ENCODE measurements at regions not wholly inside any gene's neighbourhood (a gene's known extent, or its start where the extent isn't known, plus 50 kb on each side); places are given as distances from the start of the nearest gene placed in this dataset.

DNA sequence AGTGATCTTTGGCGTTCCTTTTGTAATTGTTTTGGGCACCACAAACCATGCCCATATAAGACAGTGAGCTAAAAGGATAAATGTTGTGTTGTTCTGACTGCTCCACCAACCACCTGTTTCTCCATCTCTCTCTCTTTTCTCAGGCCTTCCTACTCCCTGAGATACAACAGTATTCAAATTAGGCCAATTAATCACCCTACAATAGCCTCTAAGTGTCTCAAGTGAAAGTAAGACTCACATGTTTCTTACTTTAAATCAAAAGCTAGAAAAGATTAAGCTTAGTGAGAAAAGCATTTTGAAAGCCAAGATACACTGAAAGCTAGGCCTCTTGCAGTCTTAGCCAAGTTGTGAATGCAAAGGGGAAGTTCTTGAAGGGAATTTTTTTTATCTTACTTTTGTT, 268.8 kb upstream of the NREP start:
- CTCF ChIA-PET (ENCODE audit: unreplicated experiment) = no interaction called here
- POLR2A ChIA-PET = no interaction called here
- H3K9me2 ChIP-seq (ENCODE audit: insufficient read depth, low read length) = no peaks in the 10 kb centered on the region

DNA sequence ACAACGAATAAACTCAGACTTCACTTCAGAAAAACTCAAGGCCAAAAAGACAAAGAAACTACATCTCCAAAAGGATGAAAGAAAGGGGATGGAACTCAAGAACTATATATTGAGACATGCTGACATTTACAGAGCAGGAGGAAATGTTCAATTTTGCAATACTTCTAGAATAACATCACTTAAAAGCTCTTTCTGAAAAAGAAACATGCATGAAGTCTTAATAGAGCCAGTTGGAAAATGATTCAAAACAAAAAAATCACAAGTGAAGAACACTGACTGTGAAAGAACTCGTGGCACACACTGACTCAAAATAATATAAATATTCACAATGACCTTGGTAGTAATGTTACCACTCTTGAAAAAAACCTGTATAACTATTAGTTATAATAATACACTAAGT, 267.8 kb upstream of the NREP start:
- H3K36me3 ChIP-seq (ENCODE audit: insufficient read depth, low read length) = no peaks in the 10 kb centered on the region
- H3K79me2 ChIP-seq (ENCODE audit: insufficient read depth, low read depth, low read length) = no peaks in the 10 kb centered on the region
- H4K20me1 ChIP-seq (ENCODE audit: insufficient read depth, low read length) = no peaks in the 10 kb centered on the region
- no peak overlapping the region for H3K4me2 ChIP-seq (ENCODE audit: low read length)
- TF ChIP-seq, protein P1, sequence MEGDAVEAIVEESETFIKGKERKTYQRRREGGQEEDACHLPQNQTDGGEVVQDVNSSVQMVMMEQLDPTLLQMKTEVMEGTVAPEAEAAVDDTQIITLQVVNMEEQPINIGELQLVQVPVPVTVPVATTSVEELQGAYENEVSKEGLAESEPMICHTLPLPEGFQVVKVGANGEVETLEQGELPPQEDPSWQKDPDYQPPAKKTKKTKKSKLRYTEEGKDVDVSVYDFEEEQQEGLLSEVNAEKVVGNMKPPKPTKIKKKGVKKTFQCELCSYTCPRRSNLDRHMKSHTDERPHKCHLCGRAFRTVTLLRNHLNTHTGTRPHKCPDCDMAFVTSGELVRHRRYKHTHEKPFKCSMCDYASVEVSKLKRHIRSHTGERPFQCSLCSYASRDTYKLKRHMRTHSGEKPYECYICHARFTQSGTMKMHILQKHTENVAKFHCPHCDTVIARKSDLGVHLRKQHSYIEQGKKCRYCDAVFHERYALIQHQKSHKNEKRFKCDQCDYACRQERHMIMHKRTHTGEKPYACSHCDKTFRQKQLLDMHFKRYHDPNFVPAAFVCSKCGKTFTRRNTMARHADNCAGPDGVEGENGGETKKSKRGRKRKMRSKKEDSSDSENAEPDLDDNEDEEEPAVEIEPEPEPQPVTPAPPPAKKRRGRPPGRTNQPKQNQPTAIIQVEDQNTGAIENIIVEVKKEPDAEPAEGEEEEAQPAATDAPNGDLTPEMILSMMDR (conservative IDR thresholded peaks at IDR 0.05; ENCODE audit: low read length) = no peak
- TF ChIP-seq EZH2phosphoT487 (IDR thresholded peaks at IDR 0.05; ENCODE audit: borderline replicate concordance, low read depth, low read length) = no peak
- no peak overlapping the region for H2AFZ ChIP-seq (ENCODE audit: low read length)
- no peak for DNase-seq (ENCODE audit: low spot score)
- POLR2A ChIA-PET = interaction anchor here (0.5 kb wide), 1 partner anchor 297 kb away, joined by 4 read pairs; no protein-coding TSS in a partner anchor
- intact Hi-C loops (cut with micrococcal nuclease; ENCODE audit: unreplicated experiment) = loop anchor here (10.0 kb wide), 1 partner anchor 60 kb away; no protein-coding TSS in a partner anchor
- H3K9me2 ChIP-seq (ENCODE audit: insufficient read depth, low read length) = no peaks in the 10 kb centered on the region
- CTCF ChIA-PET (ENCODE audit: unreplicated experiment) = no interaction called here
- no peaks in the 10 kb centered on the region for H3K9me3 ChIP-seq (ENCODE audit: low read length)
- H3K27ac ChIP-seq (ENCODE audit: low read depth, low read length, poor library complexity, severe bottlenecking) = no peak overlapping the region
- no peaks in the 10 kb centered on the region for H3K4me1 ChIP-seq (ENCODE audit: insufficient read depth, low read length, poor library complexity, severe bottlenecking)
- no TSS peak for BruUV-seq (replicated peaks)
- no peak overlapping the region for H3K4me3 ChIP-seq (ENCODE audit: low read depth, low read length, poor library complexity, severe bottlenecking)

More for the DNA sequence above, 268.8 kb upstream of the NREP start:
- Histone ChIP-seq H2AFZ (ENCODE audit: low read length) (no peak overlapping the region), H3K9me3 (ENCODE audit: low read length) (no peaks in the 10 kb centered on the region), H3K4me2 (ENCODE audit: low read length) (no peak overlapping the region), H3K27ac (ENCODE audit: low read depth, low read length, poor library complexity, severe bottlenecking) (no peak overlapping the region), H3K4me1 (ENCODE audit: insufficient read depth, low read length, poor library complexity, severe bottlenecking) (no peaks in the 10 kb centered on the region), H4K20me1 (ENCODE audit: insufficient read depth, low read length) (no peaks in the 10 kb centered on the region), H3K4me3 (ENCODE audit: low read depth, low read length, poor library complexity, severe bottlenecking) (no peak overlapping the region), H3K36me3 (ENCODE audit: insufficient read depth, low read length) (no peaks in the 10 kb centered on the region), H3K79me2 (ENCODE audit: insufficient read depth, low read depth, low read length) (no peaks in the 10 kb centered on the region)
- no TSS peak for BruUV-seq (replicated peaks)
- intact Hi-C loops (cut with micrococcal nuclease; ENCODE audit: unreplicated experiment) = loop anchor here (10.0 kb wide), 1 partner anchor 59 kb away; no protein-coding TSS in a partner anchor
- DNase-seq (ENCODE audit: low spot score) = no peak
- TF ChIP-seq EZH2phosphoT487 (IDR thresholded peaks at IDR 0.05; ENCODE audit: borderline replicate concordance, low read depth, low read length) = no peak
- TF ChIP-seq, protein P1 (conservative IDR thresholded peaks at IDR 0.05; ENCODE audit: low read length) = no peak

DNA sequence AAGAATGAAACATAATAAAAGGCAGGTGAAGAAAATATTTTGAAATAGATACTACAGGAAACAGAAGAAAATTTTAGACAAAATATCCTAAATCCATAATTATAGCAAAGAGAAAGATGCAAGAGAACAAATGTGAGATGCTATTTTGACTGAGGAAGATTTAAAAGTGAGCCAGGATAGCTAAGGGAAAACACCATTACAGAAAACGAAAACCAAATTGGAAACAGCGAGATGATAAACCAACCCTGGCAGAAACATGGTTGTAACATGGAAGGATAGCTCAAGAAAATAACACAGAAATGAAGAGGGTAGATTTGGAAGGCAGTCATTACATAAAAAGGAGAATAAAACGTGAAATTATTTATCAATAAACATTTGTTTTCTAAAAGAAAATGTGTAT, 267.2 kb upstream of the NREP start:
- no peaks in the 10 kb centered on the region for H3K9me3 ChIP-seq (ENCODE audit: low read length)
- no peak for TF ChIP-seq EZH2phosphoT487 (IDR thresholded peaks at IDR 0.05; ENCODE audit: borderline replicate concordance, low read depth, low read length)
- TF ChIP-seq, protein P1 (conservative IDR thresholded peaks at IDR 0.05; ENCODE audit: low read length) = no peak
- DNase-seq (ENCODE audit: low spot score) = no peak
- BruUV-seq (replicated peaks) = no TSS peak
- no peaks in the 10 kb centered on the region for H3K9me2 ChIP-seq (ENCODE audit: insufficient read depth, low read length)
- ChIA-PET CTCF (ENCODE audit: unreplicated experiment) (no interaction called here), POLR2A (interaction anchor here (0.5 to 1.4 kb wide), 2 partner anchors 10 to 296 kb away, joined by 3 to 4 read pairs; no protein-coding TSS in a partner anchor)
- no peak overlapping the region for H3K27ac ChIP-seq (ENCODE audit: low read depth, low read length, poor library complexity, severe bottlenecking)
- intact Hi-C loops (cut with micrococcal nuclease; ENCODE audit: unreplicated experiment) = loop anchor here (10.0 kb wide), 1 partner anchor 61 kb away; no protein-coding TSS in a partner anchor
- H3K4me1 ChIP-seq (ENCODE audit: insufficient read depth, low read length, poor library complexity, severe bottlenecking) = no peaks in the 10 kb centered on the region
- H3K36me3 ChIP-seq (ENCODE audit: insufficient read depth, low read length) = no peaks in the 10 kb centered on the region
- H3K4me3 ChIP-seq (ENCODE audit: low read depth, low read length, poor library complexity, severe bottlenecking) = no peak overlapping the region
- H3K4me2 ChIP-seq (ENCODE audit: low read length) = no peak overlapping the region
- no peaks in the 10 kb centered on the region for H3K79me2 ChIP-seq (ENCODE audit: insufficient read depth, low read depth, low read length)
- no peaks in the 10 kb centered on the region for H4K20me1 ChIP-seq (ENCODE audit: insufficient read depth, low read length)
- H2AFZ ChIP-seq (ENCODE audit: low read length) = no peak overlapping the region
